Esophagus squamous epithelium (tissue), 5 donors: ENCODE measurements at regions not wholly inside any gene's neighbourhood (a gene's known extent, or its start where the extent isn't known, plus 50 kb on each side); places are given as distances from the start of the nearest gene placed in this dataset.

ENCODE experiments used
- DNase-seq: peaks from one replicate; lab custom pipeline; 2025; lab: John Stamatoyannopoulos, UW
- H3K27ac ChIP-seq, 4 donors: fragments of 200-600 bp; sonication (generic); one replicate each; pipeline ENCODE4 v1.5.1; 2016 to 2019; ENCODE audit warnings: mild to moderate bottlenecking in 1 of 4
- H3K27me3 ChIP-seq, 4 donors: fragments of 200-600 bp; sonication (generic); 1 replicate in 3 of 4; 2 replicates in 1 of 4; pipeline versions ENCODE4 v1.5.1 to v1.6.0; 2017 to 2021; ENCODE audit warnings: antibody characterized with exemption in 1 of 4
- H3K36me3 ChIP-seq, 3 donors: fragments of 200-600 bp; sonication (generic); one replicate each; pipeline ENCODE4 v1.5.1; 2016 to 2019
- H3K4me1 ChIP-seq, 3 donors: fragments of 200-600 bp; sonication (generic); one replicate each; pipeline ENCODE4 v1.5.1; 2017 to 2019
- H3K4me3 ChIP-seq, 4 donors: fragments of 200-600 bp; sonication (generic); 1 replicate in 3 of 4; 2 replicates in 1 of 4; pipeline ENCODE4 v1.5.1; 2016 to 2019; ENCODE audit warnings: mild to moderate bottlenecking in 2 of 4, moderate library complexity in 1 of 4
- H3K9me3 ChIP-seq, 3 donors: fragments of 200-600 bp; sonication (generic); one replicate each; pipeline ENCODE4 v1.5.1; 2016 to 2019
- CTCF ChIP-seq, 6 experiments: fragments of 450-650 bp in 4 of 6; fragments of 200-600 bp in 2 of 6; sonication (generic) in 2 of 6; IDR thresholded peaks; one replicate each; pipeline ENCODE4 v1.5.1; 2016 to 2019; ENCODE audit warnings: antibody characterized with exemption in 6 of 6, mild to moderate bottlenecking in 4 of 6, moderate library complexity in 4 of 6
- POLR2A ChIP-seq, 4 donors: fragments of 450-650 bp; IDR thresholded peaks; one replicate each; pipeline ENCODE4 v1.6.1; 2017; ENCODE audit warnings: antibody characterized with exemption in 4 of 4, mild to moderate bottlenecking in 4 of 4, moderate library complexity in 3 of 4
- whole genome bisulfite sequencing, 2 donors: methylation state at CpG; one replicate each; pipeline ENCODE4 v1.1.5; 2018; 5-methylcytosine and 5-hydroxymethylcytosine counted together
- intact Hi-C: fragments of 100-400 bp; cut with DNase I; formaldehyde crosslinking; loops from one replicate; pipeline ENCODE4 v1.15.0; 2022
- donor health status: DM: yes; HTN: yes; CAD: no.

- TF ChIP-seq POLR2A (IDR thresholded peaks at IDR 0.05) (no peak), CTCF (IDR thresholded peaks at IDR 0.05) (no peak)
- no peaks in the 10 kb centered on the region for H3K27me3 ChIP-seq
- H3K36me3 ChIP-seq = no peaks in the 10 kb centered on the region
- intact Hi-C loops = no loop called here
- no peak overlapping the region for H3K27ac ChIP-seq
- no peak overlapping the region for H3K4me3 ChIP-seq
- no peak for DNase-seq
- 15 to 24% methylated on average over 2 of the region's 2 CpGs for WGBS, 2 donors
- H3K4me1 ChIP-seq = no peaks in the 10 kb centered on the region
- H3K9me3 ChIP-seq = no peaks in the 10 kb centered on the region
Measured at GRCh38 chr4:173782660-173783059, 252.6 kb upstream of the HAND2 start.

- no peak for DNase-seq
- H3K4me3 ChIP-seq = no peak overlapping the region
- H3K4me1 ChIP-seq = no peaks in the 10 kb centered on the region
- no peaks in the 10 kb centered on the region for H3K27me3 ChIP-seq
- WGBS, 2 donors = 62 to 80% methylated on average over 1 to 2 of the region's 2 CpGs
- H3K36me3 ChIP-seq = no peaks in the 10 kb centered on the region
- intact Hi-C loops = no loop called here
- TF ChIP-seq POLR2A (IDR thresholded peaks at IDR 0.05) = no peak
- no peak for TF ChIP-seq CTCF (IDR thresholded peaks at IDR 0.05)
- no peak overlapping the region for H3K27ac ChIP-seq
- H3K9me3 ChIP-seq = peaks cover 0 to 3% (median 0%) of the 10 kb centered on the region in 3 donors
Measured at GRCh38 chr4:173777921-173778320, 247.9 kb upstream of the HAND2 start.

- intact Hi-C loops = no loop called here
- no peaks in the 10 kb centered on the region for H3K36me3 ChIP-seq
Measured at GRCh38 chr4:173777421-173777820, 247.4 kb upstream of the HAND2 start.

GRCh38 chr4:173769568-173769967 is 239.5 kb upstream of the HAND2 start:
- WGBS, 2 donors = 64 to 82% methylated on average over 1 of the region's 1 CpG
- no peak for TF ChIP-seq CTCF (IDR thresholded peaks at IDR 0.05)

More at GRCh38 chr4:173777421-173777820, 247.4 kb upstream of the HAND2 start:
- no peaks in the 10 kb centered on the region for H3K4me1 ChIP-seq
- no peak overlapping the region for H3K27ac ChIP-seq
- no peak for DNase-seq
- TF ChIP-seq CTCF (IDR thresholded peaks at IDR 0.05) (no peak), POLR2A (IDR thresholded peaks at IDR 0.05) (no peak)
- no peak overlapping the region for H3K4me3 ChIP-seq
- 63 to 94% methylated on average over 1 to 3 of the region's 4 CpGs for WGBS, 2 donors
- no peaks in the 10 kb centered on the region for H3K27me3 ChIP-seq
- peaks cover 0 to 3% (median 0%) of the 10 kb centered on the region in 3 donors for H3K9me3 ChIP-seq

GRCh38 chr4:173767650-173768049 is 237.6 kb upstream of the HAND2 start:
- H3K27me3 ChIP-seq = no peaks in the 10 kb centered on the region
- TF ChIP-seq POLR2A (IDR thresholded peaks at IDR 0.05) (no peak), CTCF (IDR thresholded peaks at IDR 0.05) (no peak)
- no peaks in the 10 kb centered on the region for H3K36me3 ChIP-seq
- 74 to 75% methylated on average over 5 of the region's 5 CpGs for WGBS, 2 donors
- no peak overlapping the region for H3K4me3 ChIP-seq
- no peaks in the 10 kb centered on the region for H3K9me3 ChIP-seq
- H3K27ac ChIP-seq = no peak overlapping the region
- intact Hi-C loops = no loop called here
- no peaks in the 10 kb centered on the region for H3K4me1 ChIP-seq
- DNase-seq = no peak

More at GRCh38 chr4:173769568-173769967, 239.5 kb upstream of the HAND2 start:
- Histone ChIP-seq H3K27ac (no peak overlapping the region), H3K4me3 (no peak overlapping the region), H3K27me3 (no peaks in the 10 kb centered on the region), H3K4me1 (no peaks in the 10 kb centered on the region), H3K36me3 (no peaks in the 10 kb centered on the region), H3K9me3 (no peaks in the 10 kb centered on the region)
- no peak for DNase-seq
- intact Hi-C loops = no loop called here
